GM12872 (cell line): ENCODE measurements at regions not wholly inside any gene's neighbourhood (a gene's known extent, or its start where the extent isn't known, plus 50 kb on each side); places are given as distances from the start of the nearest gene placed in this dataset.

Source experiments
- CTCF ChIP-seq: IDR thresholded peaks from 3 replicates; pipeline ENCODE4 v1.5.1; 2011; ENCODE audit warnings: low read depth, mild to moderate bottlenecking, low read length, moderate library complexity; ENCODE audit not compliant: insufficient read depth

- no peak for TF ChIP-seq CTCF
Observed at GRCh38 chr10:28774051-28774995, 97.0 kb downstream of the BAMBI start.

GRCh38 chr10:28775773-28776172, 98.5 kb downstream of the BAMBI start:
- TF ChIP-seq CTCF = no peak

GRCh38 chr10:28776519-28776918, 99.2 kb downstream of the BAMBI start:
- TF ChIP-seq CTCF = no peak

GRCh38 chr10:28777911-28778310, 100.6 kb downstream of the BAMBI start:
- no peak for TF ChIP-seq CTCF

- no peak for TF ChIP-seq CTCF
Observed at GRCh38 chr10:28778524-28778923, 101.2 kb downstream of the BAMBI start.

GRCh38 chr10:28781296-28781695, 104.0 kb downstream of the BAMBI start:
- TF ChIP-seq CTCF = no peak

GRCh38 chr10:28783087-28783486, 105.8 kb downstream of the BAMBI start:
- TF ChIP-seq CTCF = no peak
